ENCODE measurements at regions not wholly inside any gene's neighbourhood (a gene's known extent, or its start where the extent isn't known, plus 50 kb on each side); places are given as distances from the start of the nearest gene placed in this dataset.
A peak's percentile ranks its signal among the peaks of the same experiment; 100 is the strongest.
"Not testable (repeated sequence)": the region's sequence is repeated elsewhere in the genome, so short reads cannot be mapped to it uniquely, and the experiment has no call there.

DNA sequence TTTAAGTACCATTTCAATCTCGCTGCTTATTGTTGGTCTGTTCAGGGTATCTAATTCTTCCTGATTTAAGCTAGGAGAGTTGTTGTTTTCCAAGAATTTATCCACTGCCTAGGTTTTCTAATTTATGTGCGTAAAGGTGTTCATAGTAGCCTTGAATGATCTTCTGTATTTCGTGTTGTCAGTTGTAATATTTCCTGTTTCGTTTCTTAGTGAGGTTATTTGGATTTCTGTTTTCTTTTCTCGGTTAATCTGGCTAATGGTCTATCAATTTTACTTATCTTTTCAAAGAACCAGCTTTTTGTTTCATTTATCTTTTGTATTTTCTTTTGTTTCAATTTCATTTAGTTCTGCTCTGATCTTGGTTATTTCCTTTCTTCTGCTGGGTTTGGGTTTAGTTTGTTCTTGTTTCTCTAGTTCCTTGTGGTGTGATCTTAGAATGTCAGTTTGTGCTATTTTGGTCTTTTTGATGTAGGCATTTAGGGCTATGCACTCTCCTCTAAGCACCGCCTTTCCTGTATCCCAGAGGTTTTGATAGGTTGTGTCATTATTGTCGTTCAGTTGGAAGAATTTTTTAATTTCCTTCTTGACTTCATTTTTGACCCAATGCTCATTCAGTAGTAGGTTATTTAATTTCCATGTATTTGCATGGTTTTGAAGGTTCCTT, 92.5 kb upstream of the CSRP2 start:
- DNase-seq = not testable (repeated sequence)

DNA sequence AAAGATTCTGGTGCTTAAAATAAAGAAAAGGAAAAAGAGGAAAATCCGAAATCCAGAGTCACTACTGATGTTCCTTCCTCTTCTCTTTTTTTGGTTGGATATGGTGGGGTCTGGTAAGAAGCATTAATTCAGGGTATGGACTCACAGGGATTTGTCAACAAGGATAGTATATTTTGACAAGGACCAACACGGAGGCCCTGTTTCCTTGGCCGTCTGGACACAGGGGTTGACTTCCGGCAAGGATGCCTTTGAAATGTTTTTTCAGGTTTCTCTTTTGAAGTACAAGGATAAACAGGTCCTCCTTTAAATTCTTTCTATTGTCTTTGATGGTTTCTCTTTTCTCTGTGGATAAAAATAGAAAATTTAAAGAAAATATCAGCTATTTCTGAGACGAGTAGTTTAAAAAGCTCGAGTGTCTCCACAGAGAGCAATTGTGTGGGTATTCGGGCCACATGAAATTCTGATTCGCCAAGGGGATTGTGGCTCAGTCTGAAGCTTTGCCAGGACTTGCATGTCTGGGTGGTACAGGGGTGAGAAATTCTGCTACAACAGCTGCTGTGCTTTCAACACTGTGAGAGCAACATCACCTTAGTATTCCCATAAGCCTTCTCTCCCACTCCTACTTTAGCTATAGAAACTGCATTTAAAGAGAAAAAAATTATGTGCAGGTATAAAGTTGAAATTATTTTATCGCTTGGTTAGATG, 88.5 kb upstream of the CSRP2 start:
- peak; percentile 10 to 19 (median 19) for DNase-seq

DNA sequence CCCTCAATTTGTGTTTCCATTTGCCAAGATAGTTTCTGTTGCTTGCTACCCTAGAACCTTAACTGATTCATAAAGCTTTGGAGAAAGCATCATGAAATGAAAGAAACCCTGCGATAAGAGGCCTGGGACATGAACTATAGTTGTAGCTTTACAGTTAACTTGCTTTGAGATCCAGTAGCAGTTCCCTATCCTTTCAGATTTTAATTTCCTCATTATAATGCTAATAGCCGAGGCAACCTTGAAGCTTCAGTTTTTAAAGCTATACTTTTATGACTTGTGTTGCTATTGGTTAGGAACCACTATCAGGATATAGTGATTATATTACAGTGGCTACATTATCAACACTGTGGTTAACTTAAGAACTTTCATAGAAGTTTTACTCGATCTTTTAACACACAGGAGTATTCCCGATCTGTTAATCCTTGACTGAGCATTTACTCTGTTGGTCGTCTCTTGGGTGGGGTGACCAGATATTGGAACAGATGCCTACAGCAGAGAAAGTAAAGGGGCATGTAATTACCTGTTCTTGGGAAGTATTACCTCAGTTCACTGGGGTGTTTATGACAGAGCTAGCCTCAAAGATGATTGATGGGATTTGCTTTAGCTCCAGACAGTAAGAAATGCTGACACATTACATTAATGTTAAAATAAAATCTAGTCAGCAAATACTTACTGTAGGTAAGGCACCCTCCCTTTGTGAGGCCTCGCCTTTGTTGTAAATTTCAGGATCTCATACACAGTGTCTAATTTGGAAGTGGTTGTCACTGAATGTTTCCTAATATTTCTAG, 86.2 kb upstream of the CSRP2 start:
- DNase-seq = no peak

DNA sequence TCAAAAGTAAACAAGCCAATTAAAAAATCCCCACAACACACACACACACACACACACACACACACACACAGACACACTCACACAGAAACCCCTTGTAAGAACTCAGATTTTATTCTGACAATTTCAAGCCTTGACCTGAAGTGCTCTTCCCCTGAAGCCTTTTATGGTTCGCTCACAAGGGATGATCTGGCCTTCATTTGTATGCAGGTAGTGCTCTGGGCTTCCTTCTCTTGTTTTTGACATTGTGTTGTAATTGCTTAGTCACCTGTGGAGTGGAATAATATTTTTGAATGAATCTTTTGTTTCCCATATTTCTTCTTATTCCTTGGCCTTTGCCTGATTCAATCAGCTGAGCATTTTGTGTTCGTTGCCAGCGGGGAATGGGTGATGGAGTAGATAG, 83.3 kb upstream of the CSRP2 start:
- DNase-seq = no peak

DNA sequence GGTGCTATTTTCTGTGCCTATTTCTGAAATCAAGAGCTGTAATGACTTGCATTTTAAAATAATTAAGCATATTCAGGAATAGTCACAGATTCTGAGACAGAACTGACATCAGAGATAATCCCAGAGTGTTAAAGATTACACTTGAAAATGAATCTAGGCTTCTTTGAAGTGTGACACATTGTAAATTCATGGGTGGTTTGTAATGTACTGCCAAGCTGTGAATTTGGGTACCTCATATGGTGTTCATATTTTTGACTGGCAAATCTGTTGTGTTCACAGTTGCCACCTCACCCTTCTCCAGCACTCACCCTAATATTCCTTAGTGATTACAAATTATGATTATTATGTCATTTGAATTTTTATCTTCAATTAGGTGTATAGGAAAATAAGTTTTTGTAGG, 78.5 kb upstream of the CSRP2 start:
- DNase-seq = no peak

DNA sequence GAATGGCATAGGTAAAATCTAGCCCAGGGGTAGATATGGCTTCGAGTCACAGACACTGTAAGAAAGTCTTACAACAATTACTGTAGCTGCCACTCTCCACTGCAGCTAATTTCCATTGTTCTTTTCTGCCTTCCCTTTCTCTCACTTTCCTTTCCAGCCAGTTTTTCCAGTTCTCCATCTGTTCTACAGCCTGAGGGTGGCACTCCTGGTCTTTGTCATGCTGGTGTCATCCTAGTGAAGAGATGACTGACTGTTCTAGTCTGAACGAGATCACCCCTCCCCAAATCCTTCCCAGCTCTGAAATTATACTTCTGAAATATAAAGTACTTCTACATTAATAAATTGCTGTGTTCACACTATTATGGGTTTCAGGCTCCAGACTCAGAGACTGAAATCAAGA, 74.2 kb upstream of the CSRP2 start:
- DNase-seq = no peak

DNA sequence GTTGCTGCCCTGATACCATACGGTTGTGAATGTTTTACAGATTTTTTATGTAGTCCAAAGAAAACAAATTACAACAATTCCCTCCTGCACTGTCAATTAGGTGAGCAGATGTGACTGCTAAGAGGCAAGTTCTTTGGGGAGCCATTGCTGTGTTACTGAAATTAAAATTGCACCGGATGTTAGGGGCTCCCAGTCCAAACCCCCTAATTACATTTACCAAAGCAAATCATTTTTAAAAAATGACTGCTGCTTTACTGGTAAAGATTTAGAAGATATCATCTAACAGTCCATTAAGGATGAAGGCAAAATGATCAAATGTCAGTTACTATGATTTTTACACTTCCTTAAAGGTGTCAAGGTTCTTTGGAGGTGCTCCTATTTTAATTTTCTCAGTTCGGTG, 70.1 kb upstream of the CSRP2 start:
- no peak for DNase-seq

DNA sequence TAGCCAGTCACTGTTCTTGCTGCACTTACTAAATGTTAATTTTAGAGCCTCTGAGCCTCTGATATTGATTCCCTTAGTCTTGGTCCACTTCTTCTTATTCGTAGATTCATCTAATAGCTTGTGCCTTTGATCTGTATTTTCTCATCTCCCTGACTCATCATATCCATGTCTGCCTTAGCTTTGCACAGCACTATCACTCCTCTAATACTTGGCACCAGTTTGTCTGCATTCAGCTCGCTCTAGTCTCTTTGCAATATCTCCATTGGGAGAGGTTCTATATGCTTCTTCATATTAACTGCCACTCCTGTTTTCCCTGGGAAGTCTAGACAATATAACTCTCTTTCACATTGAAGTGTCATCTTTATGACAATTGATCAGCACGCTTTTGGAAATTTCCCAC, 68.5 kb upstream of the CSRP2 start:
- no peak for DNase-seq

DNA sequence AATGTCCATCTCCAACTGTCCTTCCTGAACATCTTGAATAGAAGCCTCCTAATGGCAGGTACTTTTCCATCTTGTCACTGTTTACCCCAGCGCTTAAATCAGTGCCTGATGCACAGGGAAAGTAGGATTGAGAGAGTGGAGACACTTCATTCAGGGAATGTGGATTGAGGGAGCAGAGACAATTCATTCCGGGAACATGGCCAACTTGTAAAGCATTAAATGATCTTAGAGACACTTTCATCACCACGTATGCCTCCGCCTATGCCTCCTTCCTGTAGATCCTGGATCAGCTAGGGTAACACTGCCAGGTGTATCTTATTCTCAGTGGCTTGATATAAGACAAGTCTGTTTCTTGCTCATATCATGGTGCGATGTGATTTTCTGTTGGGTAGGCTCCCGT, 67.6 kb upstream of the CSRP2 start:
- DNase-seq = peak in 1 of 3 donors; percentile 22

DNA sequence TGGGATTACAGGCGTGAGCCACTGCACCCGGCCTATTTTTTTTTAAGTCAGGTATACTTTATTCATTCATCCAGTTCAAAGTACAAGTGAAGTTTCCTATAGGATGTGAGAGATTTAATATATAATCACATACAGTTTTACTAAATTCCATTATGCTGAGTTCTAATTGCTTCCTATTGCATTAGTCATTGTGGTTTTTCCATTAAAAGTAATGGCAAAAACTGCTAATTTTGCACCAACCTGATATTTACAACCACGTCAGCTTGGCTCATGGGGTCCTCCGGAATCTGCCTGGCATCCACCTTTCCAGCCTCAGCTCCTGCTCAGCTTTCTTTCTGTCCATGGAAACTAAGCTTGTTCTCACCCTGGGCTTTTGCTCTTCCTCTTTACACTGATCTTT, 67.0 kb upstream of the CSRP2 start:
- DNase-seq = peak in 1 of 3 donors; percentile 60

DNA sequence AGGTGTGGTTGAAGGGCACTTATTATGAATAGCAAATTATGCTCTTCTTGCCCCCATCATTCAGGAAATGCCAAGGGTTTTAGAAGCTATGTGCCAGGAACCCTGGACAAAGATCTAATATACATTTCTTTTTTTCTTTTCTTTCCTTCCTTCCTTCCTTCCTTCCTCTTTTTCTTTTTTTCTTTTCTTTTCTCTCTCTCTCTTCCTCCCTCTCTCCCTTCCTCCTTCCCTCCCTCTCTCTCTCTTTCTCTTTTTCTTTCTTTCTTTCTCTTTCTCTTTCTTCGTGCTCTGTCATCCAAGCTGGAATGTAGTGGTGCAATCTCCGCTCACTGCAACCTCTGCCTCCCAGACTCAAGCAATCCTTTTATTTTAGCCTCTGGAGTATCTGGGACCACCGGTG, 66.1 kb upstream of the CSRP2 start:
- no peak for DNase-seq

DNA sequence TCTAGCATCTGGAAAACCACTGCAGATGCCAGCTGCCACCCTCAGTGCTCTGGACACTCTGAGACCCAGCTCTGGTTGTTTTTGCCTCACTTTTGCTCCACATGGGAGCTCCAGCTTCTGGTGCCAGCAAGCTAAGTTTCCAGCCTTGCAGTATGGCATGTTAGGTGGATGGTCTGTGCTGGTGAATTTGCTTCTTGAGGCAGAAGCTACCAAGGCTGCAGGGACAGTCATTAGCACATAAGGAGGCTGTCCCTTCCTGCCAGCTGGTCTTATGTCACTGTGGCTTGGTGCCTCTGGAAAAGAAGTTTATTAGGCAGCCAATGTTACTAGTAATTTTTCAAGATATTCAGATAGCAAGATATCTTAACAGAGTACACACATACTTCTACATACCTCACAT, 64.2 kb upstream of the CSRP2 start:
- peak in 1 of 3 donors; percentile 8 for DNase-seq

DNA sequence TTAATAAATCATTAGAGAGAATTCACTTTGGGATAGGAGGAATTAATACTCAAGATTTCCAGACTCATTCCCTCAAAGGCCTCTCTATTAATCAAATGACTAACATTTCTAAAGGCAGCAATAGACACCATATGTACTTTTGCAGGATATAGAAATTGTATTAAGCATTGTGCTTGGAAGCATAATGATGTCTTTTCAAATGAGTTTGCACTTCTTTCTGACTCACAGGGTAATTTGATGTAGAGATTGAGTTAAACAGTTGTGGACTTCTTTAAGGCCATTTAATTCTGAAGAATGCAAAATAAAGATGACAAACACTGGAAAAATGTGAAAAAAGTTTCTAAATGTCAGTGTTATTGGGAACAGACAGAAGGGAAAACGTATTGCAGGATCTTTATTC, 63.4 kb upstream of the CSRP2 start:
- peak in 2 of 3 donors; percentile 9 to 84 for DNase-seq

DNA sequence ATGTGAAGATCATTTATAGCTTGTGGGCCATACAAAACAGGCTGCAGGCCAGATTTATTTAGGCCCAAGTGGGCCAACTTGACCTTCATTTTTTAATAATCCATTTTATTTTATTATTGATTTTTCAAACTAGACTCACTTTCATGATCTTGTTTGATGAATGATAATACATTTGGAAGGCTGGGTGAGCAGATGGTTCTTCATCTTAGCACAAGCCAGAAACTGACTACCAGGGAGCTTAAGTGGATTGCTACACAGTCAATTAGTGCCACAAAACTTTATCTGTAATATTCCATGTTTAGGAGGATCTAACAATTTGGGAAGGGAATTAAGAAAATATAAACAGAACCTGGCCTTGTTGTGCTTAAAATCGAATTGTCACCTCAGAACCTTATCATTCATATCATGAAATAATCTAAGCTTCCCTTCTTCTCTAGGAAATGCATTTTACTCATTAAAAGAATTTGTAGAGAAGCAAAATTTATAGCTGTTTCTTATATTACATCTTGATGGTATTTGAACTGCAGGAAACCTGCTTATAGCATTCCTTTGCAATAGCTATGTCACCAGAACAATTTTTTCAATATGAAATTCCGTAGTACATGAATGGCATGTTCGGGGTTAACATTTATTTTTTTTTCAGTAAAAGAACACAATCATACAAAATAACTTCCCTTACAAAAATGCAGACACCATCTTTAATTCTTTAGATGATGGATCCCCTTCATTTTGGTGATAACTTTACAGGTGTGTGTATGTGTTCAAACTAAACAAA, 62.0 kb upstream of the CSRP2 start:
- no peak for DNase-seq

DNA sequence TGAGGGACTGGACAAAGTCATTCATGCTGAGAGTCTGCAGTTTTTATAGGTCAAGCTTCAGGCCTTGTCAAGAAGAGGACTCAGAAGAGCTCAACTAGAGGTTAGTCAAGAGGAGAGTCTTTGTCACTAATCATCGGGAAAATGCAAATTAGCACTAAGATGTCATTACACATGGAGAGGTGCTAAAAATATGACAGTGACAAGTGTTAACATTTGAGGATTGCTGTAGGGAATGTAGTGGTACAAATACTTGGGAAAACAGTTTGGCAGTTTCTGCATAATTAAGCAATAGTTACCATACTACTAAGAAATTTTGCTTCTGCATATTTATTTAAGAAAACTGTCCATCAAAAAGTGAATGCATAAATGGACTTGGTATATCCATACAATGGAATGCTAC, 60.9 kb upstream of the CSRP2 start:
- no peak for DNase-seq

DNA sequence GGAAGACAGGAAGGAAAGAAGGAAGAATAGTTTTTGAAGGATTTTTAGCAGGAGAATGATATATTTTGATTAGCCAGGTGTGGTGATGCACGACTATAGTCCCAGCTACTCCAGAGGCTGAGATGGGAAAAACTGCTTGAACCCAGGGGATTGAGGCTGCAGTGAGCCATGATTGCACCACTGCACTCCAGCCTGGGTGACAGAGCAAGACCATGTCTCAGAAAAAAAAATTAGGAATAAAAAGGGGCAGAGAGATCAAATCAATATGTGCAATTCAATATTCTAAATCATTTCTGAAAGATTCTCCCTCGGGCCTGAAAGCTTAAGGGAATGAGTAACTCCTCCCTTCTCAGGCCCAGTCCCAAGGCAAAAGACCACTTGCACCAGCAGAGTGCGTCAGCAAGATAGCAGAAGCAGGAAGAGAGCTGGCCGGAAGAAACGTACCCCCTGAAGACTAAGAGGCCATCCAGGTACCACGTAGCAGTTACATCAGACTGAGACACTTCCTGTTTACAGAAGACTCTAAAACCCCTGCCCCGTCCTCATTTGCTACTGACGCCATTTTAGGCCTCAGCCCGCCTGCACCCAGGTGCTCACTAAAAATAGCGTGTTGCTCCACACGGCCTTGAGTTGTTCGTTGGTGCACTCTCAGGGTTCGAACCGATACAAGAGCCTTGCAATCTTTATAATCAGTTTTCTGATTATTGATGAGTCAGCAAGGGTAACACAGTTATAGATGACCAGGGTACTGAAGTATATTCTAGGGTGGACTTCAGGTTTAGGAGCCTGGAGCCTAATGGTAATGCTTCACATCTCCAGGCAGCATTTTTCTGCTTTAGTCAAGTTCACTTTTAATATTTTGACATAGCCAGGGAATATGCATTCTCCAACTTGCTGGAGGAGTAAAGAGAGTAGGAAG, 57.7 kb upstream of the CSRP2 start:
- DNase-seq = no peak

DNA sequence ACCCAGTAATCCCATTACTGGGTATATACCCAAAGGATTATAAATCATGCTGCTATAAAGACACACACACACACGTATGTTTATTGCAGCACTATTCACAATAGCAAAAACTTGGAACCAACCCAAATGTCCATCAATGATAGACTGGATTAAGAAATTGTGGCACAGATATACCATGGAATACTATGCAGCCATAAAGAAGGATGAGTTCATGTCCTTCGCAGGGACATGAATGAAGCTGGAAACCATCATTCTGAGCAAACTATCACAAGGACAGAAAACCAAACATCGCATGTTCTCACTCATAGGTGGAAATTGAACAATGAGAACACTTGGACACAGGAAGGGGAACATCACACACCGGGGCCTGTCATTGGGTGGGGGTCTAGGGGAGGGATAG, 54.6 kb upstream of the CSRP2 start:
- not testable (repeated sequence) for DNase-seq

DNA sequence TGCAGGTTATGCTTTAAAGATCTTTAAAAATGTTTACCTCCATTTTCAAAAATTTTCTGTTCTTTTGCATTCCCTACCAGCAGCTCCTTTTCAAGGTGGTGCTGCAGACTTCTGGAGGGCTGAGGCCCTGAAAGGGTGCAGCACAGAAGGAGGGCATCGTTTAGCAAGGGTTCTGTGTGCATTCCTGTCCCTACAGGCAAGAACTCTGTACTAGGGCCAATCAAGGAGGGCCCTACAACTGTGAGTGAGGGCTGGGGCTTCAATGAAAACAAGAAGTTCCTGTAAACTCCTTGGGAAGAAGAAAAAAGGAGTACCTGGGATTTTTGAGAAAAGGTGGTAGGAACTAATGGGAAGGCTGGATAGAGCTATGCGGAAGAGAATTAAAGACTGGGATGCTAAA, 50.7 kb upstream of the CSRP2 start:
- DNase-seq = no peak
